ENCODE measurements at regions not wholly inside any gene's neighbourhood (a gene's known extent, or its start where the extent isn't known, plus 50 kb on each side); places are given as distances from the start of the nearest gene placed in this dataset.
"Not testable (repeated sequence)": the region's sequence is repeated elsewhere in the genome, so short reads cannot be mapped to it uniquely, and the experiment has no call there.

GRCh38 chr20:60095456-60095855 lies 137.2 kb downstream of the CDH26 start:
- intact Hi-C loops (cut with DNase I): no loop called here
- DNase-seq: no peak

GRCh38 chr20:60096166-60096565 lies 137.9 kb downstream of the CDH26 start:
- intact Hi-C loops (cut with DNase I): no loop called here
- DNase-seq: peak in 1 of 10 donors; percentile 29

GRCh38 chr20:60097285-60097684 lies 139.1 kb downstream of the CDH26 start:
- no peak for DNase-seq
- intact Hi-C loops (cut with DNase I): no loop called here

- intact Hi-C loops (cut with DNase I): no loop called here
- DNase-seq: no peak
Measured at GRCh38 chr20:60100780-60101179, 142.6 kb downstream of the CDH26 start.

GRCh38 chr20:60101201-60101890 lies 143.1 kb downstream of the CDH26 start:
- intact Hi-C loops (cut with DNase I): no loop called here
- DNase-seq: no peak

- DNase-seq: no peak
- intact Hi-C loops (cut with DNase I): no loop called here
Measured at GRCh38 chr20:60101891-60102281, 143.7 kb downstream of the CDH26 start.

GRCh38 chr20:60102665-60103210 lies 144.5 kb downstream of the CDH26 start:
- intact Hi-C loops (cut with DNase I): no loop called here

GRCh38 chr20:60104993-60105803 lies 147.0 kb downstream of the CDH26 start:
- intact Hi-C loops (cut with DNase I): no loop called here
- DNase-seq: no peak

More at GRCh38 chr20:60102665-60103210, 144.5 kb downstream of the CDH26 start:
- DNase-seq: no peak

GRCh38 chr20:60106186-60106585 lies 148.0 kb downstream of the CDH26 start:
- intact Hi-C loops (cut with DNase I); DNase-seq: not testable (repeated sequence)

GRCh38 chr20:60107621-60108390 lies 149.6 kb downstream of the CDH26 start:
- intact Hi-C loops (cut with DNase I): no loop called here
- DNase-seq: no peak

- intact Hi-C loops (cut with DNase I): no loop called here
- no peak for DNase-seq
Measured at GRCh38 chr20:60108397-60108796, 150.2 kb downstream of the CDH26 start.

GRCh38 chr20:60113024-60113724 lies 155.0 kb downstream of the CDH26 start:
- DNase-seq: peak in 1 of 10 donors; percentile 74
- intact Hi-C loops (cut with DNase I): no loop called here

GRCh38 chr20:60113771-60114170 lies 155.5 kb downstream of the CDH26 start:
- intact Hi-C loops (cut with DNase I): no loop called here
- no peak for DNase-seq

GRCh38 chr20:60115451-60115850 lies 157.2 kb downstream of the CDH26 start:
- intact Hi-C loops (cut with DNase I): no loop called here
- no peak for DNase-seq

GRCh38 chr20:60116128-60116909 lies 158.1 kb downstream of the CDH26 start:
- intact Hi-C loops (cut with DNase I): no loop called here

GRCh38 chr20:60117065-60117464 lies 158.8 kb downstream of the CDH26 start:
- DNase-seq: no peak
- intact Hi-C loops (cut with DNase I): no loop called here

More at GRCh38 chr20:60116128-60116909, 158.1 kb downstream of the CDH26 start:
- peak in 2 of 10 donors; percentile 77 for DNase-seq

- intact Hi-C loops (cut with DNase I): no loop called here
- DNase-seq: no peak
Measured at GRCh38 chr20:60121903-60122302, 163.7 kb downstream of the CDH26 start.

- DNase-seq: no peak
Measured at GRCh38 chr20:60122671-60123070, 164.4 kb downstream of the CDH26 start.

GRCh38 chr20:60123096-60123495 lies 164.9 kb downstream of the CDH26 start:
- intact Hi-C loops (cut with DNase I): no loop called here

More at GRCh38 chr20:60122671-60123070, 164.4 kb downstream of the CDH26 start:
- intact Hi-C loops (cut with DNase I): no loop called here

More at GRCh38 chr20:60123096-60123495, 164.9 kb downstream of the CDH26 start:
- peak in 1 of 10 donors; percentile 45 for DNase-seq

Data from posterior cingulate gyrus (tissue), 11 donors.